ENCODE measurements at regions not wholly inside any gene's neighbourhood (a gene's known extent, or its start where the extent isn't known, plus 50 kb on each side); places are given as distances from the start of the nearest gene placed in this dataset.

DNA sequence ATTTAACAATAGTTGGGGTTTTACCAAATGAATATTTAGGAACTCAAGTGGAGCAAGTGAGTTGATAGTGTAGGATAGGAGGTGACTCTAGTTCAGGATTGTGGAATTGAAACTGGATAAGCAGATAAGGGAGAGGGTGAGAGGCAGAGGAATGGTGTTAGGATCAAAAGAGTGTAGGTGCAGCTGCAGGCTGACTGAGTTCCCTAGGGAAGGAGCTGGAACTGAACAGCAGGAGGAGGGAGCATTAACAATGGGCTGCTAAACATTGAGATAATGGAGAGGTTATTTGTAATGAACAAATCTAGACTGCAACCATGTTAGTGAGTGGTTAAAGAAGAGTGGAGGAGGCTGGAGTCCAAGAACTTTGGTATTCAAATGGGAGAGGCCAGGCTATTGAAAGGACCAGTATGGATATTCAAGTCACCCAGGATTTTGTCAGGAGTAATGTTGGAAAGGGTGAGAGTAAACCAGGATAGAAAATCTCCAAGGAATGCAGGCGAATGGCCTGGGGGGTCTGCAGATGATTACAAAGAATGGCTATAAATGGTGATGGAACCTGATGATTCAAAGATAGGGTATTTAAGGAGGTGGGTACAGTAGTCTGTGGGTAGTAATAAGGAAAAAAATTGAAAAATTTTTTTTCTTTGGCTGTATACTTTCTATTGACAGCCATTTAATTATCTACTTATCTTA is 497.1 kb upstream of the TENM3 start:
- no peak overlapping the region for H3K4me3 ChIP-seq (ENCODE audit: control insufficient read depth, low read depth, low read length)
- TF ChIP-seq, protein P1, sequence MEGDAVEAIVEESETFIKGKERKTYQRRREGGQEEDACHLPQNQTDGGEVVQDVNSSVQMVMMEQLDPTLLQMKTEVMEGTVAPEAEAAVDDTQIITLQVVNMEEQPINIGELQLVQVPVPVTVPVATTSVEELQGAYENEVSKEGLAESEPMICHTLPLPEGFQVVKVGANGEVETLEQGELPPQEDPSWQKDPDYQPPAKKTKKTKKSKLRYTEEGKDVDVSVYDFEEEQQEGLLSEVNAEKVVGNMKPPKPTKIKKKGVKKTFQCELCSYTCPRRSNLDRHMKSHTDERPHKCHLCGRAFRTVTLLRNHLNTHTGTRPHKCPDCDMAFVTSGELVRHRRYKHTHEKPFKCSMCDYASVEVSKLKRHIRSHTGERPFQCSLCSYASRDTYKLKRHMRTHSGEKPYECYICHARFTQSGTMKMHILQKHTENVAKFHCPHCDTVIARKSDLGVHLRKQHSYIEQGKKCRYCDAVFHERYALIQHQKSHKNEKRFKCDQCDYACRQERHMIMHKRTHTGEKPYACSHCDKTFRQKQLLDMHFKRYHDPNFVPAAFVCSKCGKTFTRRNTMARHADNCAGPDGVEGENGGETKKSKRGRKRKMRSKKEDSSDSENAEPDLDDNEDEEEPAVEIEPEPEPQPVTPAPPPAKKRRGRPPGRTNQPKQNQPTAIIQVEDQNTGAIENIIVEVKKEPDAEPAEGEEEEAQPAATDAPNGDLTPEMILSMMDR (IDR thresholded peaks at IDR 0.05; ENCODE audit: control insufficient read depth, insufficient read depth, low read depth, low read length, missing control alignments), result no peak
- DNase-seq (ENCODE audit: low read depth), result no peak

DNA sequence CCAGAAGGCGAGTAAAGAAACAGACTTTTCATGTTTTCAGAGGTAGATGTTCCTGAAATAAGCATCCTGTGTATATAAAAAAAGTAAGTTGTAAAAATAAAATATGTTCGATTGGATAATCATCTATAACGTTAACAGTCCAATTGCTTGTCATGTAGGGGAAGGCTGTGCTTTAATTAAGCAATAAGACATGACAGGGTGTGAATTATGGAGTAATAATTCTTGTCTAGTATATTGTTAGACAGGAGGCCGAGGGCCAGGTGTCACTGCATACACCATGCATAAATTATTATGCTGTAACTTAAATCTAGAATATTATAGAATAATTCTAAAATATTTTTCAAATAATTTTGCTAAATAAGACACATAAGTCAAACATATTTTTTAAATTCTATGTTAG is 494.6 kb upstream of the TENM3 start:
- DNase-seq (ENCODE audit: low read depth), result no peak
- TF ChIP-seq, protein P1 (IDR thresholded peaks at IDR 0.05; ENCODE audit: control insufficient read depth, insufficient read depth, low read depth, low read length, missing control alignments), result no peak
- no peak overlapping the region for H3K4me3 ChIP-seq (ENCODE audit: control insufficient read depth, low read depth, low read length)

DNA sequence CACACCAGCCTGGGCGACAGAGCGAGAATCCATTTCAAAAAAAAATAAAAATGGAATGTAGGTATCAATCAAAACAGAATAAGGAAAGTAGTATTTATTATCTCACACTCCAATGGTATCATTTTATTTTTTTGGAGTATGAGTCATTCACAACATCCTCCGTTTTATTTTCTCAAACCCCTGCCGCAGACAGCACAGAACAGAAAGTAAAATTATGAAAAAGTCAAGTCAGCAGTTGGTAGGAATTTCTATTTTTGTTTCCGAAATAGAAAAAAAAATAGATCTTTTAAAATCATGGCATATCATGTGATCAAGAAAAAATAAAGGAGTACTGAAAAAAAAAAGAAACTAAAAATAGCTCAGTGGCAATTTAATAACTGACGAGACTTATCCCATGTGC is 490.7 kb upstream of the TENM3 start:
- TF ChIP-seq, protein P1 (IDR thresholded peaks at IDR 0.05; ENCODE audit: control insufficient read depth, insufficient read depth, low read depth, low read length, missing control alignments), result no peak
- no peak overlapping the region for H3K4me3 ChIP-seq (ENCODE audit: control insufficient read depth, low read depth, low read length)
- DNase-seq (ENCODE audit: low read depth), result no peak

DNA sequence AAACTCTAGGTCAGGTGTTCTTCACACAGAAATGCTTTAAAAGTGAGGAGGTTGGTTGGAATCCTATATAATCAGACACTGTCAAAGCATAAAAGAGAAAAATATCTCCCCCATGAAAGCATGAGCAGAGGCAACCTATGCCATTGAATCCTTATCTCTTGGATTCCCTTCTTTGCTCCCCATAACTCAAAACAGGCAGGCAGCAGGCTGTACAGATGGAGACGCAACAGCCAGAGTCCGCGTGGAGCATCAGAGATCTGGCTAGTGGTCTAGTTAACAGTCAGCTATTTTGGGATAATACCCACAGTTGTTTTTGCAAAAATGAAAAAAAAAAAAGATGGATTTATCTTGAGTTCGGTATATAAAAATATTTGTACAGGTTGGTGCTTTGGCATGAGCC is 490.0 kb upstream of the TENM3 start:
- no peak for DNase-seq (ENCODE audit: low read depth)
- no peak overlapping the region for H3K4me3 ChIP-seq (ENCODE audit: control insufficient read depth, low read depth, low read length)
- TF ChIP-seq, protein P1 (IDR thresholded peaks at IDR 0.05; ENCODE audit: control insufficient read depth, insufficient read depth, low read depth, low read length, missing control alignments), result no peak

DNA sequence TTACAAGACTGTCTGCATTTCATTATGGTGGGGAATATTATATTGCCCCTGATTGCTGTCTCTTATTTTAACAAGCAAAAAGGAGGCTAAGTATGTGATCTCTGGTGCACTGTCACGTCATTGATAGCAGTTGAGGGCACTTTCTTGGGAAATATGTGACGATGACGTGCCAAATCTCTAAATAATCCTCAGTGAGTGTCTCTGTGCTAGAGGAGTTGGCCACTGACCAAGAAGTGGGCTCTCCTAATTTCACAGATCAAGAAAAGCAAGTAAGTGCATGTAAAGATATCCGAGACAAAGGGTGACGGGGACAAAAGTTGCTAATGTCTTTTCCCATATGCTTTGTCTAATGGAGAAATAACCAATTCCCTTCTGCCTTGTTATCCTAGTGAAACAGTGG is 487.4 kb upstream of the TENM3 start:
- TF ChIP-seq, protein P1 (IDR thresholded peaks at IDR 0.05; ENCODE audit: control insufficient read depth, insufficient read depth, low read depth, low read length, missing control alignments), result no peak
- DNase-seq (ENCODE audit: low read depth), result no peak
- H3K4me3 ChIP-seq (ENCODE audit: control insufficient read depth, low read depth, low read length), result no peak overlapping the region

DNA sequence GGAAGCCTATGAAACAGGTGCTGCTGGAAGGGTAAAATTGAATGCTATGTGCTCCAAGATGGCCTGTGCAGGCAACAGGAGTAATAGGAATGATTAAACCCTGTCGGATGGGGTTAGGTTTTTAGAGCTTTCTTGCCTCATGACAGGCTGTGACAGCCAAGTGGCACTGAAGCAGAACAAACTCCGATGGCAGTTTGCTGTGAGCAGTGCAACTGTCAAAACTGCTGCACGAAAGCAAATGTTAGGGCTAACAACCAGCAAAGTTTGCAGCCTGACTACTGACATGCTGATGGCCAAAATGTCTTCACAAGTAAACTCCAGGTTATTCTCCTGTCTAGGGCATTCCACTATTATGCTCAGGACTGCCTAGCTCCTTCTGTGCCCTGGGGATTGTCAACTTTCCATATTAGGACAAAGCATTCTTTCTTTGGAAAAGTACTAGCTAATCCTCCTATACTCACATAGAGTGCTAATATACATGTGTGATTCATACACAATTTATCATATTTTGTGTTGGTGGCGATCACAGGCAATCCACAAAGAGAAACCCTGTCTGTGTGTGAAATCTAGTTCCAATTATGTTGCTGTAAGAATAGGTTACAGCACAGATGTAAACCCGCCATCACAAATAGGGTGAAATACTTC is 486.6 kb upstream of the TENM3 start:
- no peak for DNase-seq (ENCODE audit: low read depth)
- TF ChIP-seq, protein P1 (IDR thresholded peaks at IDR 0.05; ENCODE audit: control insufficient read depth, insufficient read depth, low read depth, low read length, missing control alignments), result no peak
- H3K4me3 ChIP-seq (ENCODE audit: control insufficient read depth, low read depth, low read length), result no peak overlapping the region

All from AG09309 (cell line).